ENCODE measurements at regions not wholly inside any gene's neighbourhood (a gene's known extent, or its start where the extent isn't known, plus 50 kb on each side); places are given as distances from the start of the nearest gene placed in this dataset.

- Histone ChIP-seq H3K9me3 (no peaks in the 10 kb centered on the region), H3K27ac (replicated peaks in 1 of 4) (no peak overlapping the region), H3K36me3 (no peaks in the 10 kb centered on the region), H3K4me3 (no peak overlapping the region), H3K27me3 (no peaks in the 10 kb centered on the region), H3K4me1 (peaks cover 0 to 10% (median 5%) of the 10 kb centered on the region in 4 donors)
- WGBS, result 83% methylated on average over 2 of the region's 2 CpGs
- DNase-seq (ENCODE audit: extremely low spot score), result no peak
- intact Hi-C loops (cut with DNase I), result no loop called here
- TF ChIP-seq EP300 (IDR thresholded peaks at IDR 0.05) (no peak), POLR2A (IDR thresholded peaks at IDR 0.05; ENCODE audit: low read depth) (no peak), CTCF (IDR thresholded peaks at IDR 0.05) (no peak), POLR2AphosphoS5 (IDR thresholded peaks at IDR 0.05) (no peak)
These were observed 79.6 kb upstream of the NSMCE3 start for GRCh38 chr15:29349196-29349595.

GRCh38 chr15:29348336-29348914 is 78.8 kb upstream of the NSMCE3 start:
- Histone ChIP-seq H3K27me3 (no peaks in the 10 kb centered on the region), H3K4me1 (peaks cover 0 to 10% (median 5%) of the 10 kb centered on the region in 4 donors), H3K9me3 (no peaks in the 10 kb centered on the region), H3K36me3 (no peaks in the 10 kb centered on the region), H3K27ac (replicated peaks in 1 of 4) (no peak overlapping the region), H3K4me3 (no peak overlapping the region)
- WGBS, result 43% methylated on average over 13 of the region's 13 CpGs
- intact Hi-C loops (cut with DNase I), result no loop called here
- DNase-seq (ENCODE audit: extremely low spot score), result no peak
- TF ChIP-seq POLR2A (IDR thresholded peaks at IDR 0.05; ENCODE audit: low read depth) (no peak), EP300 (IDR thresholded peaks at IDR 0.05) (no peak), POLR2AphosphoS5 (IDR thresholded peaks at IDR 0.05) (no peak), CTCF (IDR thresholded peaks at IDR 0.05) (no peak)

GRCh38 chr15:29346998-29347397 is 77.4 kb upstream of the NSMCE3 start:
- H3K27me3 ChIP-seq, result no peaks in the 10 kb centered on the region
- WGBS, result 80% methylated on average over 3 of the region's 3 CpGs
- DNase-seq (ENCODE audit: extremely low spot score), result no peak
- peaks cover 0 to 10% (median 5%) of the 10 kb centered on the region in 4 donors for H3K4me1 ChIP-seq
- TF ChIP-seq POLR2A (IDR thresholded peaks at IDR 0.05; ENCODE audit: low read depth), result no peak
- no peak for TF ChIP-seq POLR2AphosphoS5 (IDR thresholded peaks at IDR 0.05)
- TF ChIP-seq EP300 (IDR thresholded peaks at IDR 0.05), result no peak
- TF ChIP-seq CTCF (IDR thresholded peaks at IDR 0.05), result no peak
- H3K4me3 ChIP-seq, result no peak overlapping the region
- intact Hi-C loops (cut with DNase I), result no loop called here
- H3K27ac ChIP-seq (replicated peaks in 1 of 4), result no peak overlapping the region
- H3K9me3 ChIP-seq, result no peaks in the 10 kb centered on the region
- H3K36me3 ChIP-seq, result no peaks in the 10 kb centered on the region

GRCh38 chr15:29345549-29346525 is 76.2 kb upstream of the NSMCE3 start:
- Histone ChIP-seq H3K27me3 (no peaks in the 10 kb centered on the region), H3K4me1 (peaks cover 0 to 10% (median 5%) of the 10 kb centered on the region in 4 donors), H3K27ac (replicated peaks in 1 of 4) (no peak overlapping the region), H3K36me3 (no peaks in the 10 kb centered on the region), H3K9me3 (no peaks in the 10 kb centered on the region), H3K4me3 (no peak overlapping the region)
- TF ChIP-seq POLR2A (IDR thresholded peaks at IDR 0.05; ENCODE audit: low read depth) (no peak), EP300 (IDR thresholded peaks at IDR 0.05) (no peak), POLR2AphosphoS5 (IDR thresholded peaks at IDR 0.05) (no peak), CTCF (IDR thresholded peaks at IDR 0.05) (no peak)
- DNase-seq (ENCODE audit: extremely low spot score), result no peak
- 88% methylated on average over 20 of the region's 20 CpGs for WGBS
- intact Hi-C loops (cut with DNase I), result no loop called here
